ENCODE measurements at regions not wholly inside any gene's neighbourhood (a gene's known extent, or its start where the extent isn't known, plus 50 kb on each side); places are given as distances from the start of the nearest gene placed in this dataset.

DNA sequence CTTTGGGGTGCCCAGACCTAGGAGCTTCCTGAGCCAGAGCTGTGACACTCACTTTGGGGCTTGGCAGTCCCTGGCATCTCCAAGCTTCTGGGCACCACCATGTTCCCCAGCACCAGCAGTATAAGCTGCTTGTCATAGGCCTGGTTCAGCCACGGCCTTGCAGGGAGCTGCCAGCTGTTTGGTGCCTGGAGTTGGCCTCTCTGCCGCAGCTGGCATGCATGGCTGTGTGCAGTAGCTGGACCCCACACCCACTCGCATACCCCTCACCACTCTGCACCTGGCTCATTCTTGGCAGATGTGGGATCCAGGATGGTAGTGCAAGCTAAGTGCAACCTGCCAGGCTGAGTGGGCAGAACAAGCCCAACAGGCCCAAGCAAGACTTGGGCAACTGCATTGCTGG lies 73.4 kb upstream of the BRD7 start:
- Histone ChIP-seq H3K4me1 (ENCODE audit: control insufficient read depth, insufficient read depth, low read length) (no peaks in the 10 kb centered on the region), H3K9ac (ENCODE audit: extremely low read depth, low read length, poor library complexity, severe bottlenecking) (no peak overlapping the region), H3K9me3 (ENCODE audit: control insufficient read depth, low read length) (peaks cover 31% of the 10 kb centered on the region), H3K27ac (ENCODE audit: low read depth, low read length) (no peak overlapping the region), H3K27me3 (ENCODE audit: control insufficient read depth, insufficient read depth, low read length, poor library complexity, severe bottlenecking) (no peaks in the 10 kb centered on the region), H3K36me3 (ENCODE audit: control insufficient read depth, insufficient read depth, low read length) (no peaks in the 10 kb centered on the region), H3K4me3 (ENCODE audit: low read length) (no peak overlapping the region)
- peak; percentile 24 for DNase-seq
- WGBS, 2 experiments (ENCODE audit: insufficient coverage in 1 of 2, insufficient read length in 1 of 2) = 91 to 100% methylated on average over 2 to 3 of the region's 3 CpGs
- Mint-ChIP-seq H3K4me1 (no peaks in the 10 kb centered on the region), H3K36me3 (ENCODE audit: low read depth) (peaks cover 4% of the 10 kb centered on the region), H3K27ac (no peak overlapping the region), H3K9me3 (peaks cover 33% of the 10 kb centered on the region), H3K27me3 (ENCODE audit: insufficient read depth) (no peaks in the 10 kb centered on the region), H3K4me3 (no peak overlapping the region)
- TF ChIP-seq, protein P1, sequence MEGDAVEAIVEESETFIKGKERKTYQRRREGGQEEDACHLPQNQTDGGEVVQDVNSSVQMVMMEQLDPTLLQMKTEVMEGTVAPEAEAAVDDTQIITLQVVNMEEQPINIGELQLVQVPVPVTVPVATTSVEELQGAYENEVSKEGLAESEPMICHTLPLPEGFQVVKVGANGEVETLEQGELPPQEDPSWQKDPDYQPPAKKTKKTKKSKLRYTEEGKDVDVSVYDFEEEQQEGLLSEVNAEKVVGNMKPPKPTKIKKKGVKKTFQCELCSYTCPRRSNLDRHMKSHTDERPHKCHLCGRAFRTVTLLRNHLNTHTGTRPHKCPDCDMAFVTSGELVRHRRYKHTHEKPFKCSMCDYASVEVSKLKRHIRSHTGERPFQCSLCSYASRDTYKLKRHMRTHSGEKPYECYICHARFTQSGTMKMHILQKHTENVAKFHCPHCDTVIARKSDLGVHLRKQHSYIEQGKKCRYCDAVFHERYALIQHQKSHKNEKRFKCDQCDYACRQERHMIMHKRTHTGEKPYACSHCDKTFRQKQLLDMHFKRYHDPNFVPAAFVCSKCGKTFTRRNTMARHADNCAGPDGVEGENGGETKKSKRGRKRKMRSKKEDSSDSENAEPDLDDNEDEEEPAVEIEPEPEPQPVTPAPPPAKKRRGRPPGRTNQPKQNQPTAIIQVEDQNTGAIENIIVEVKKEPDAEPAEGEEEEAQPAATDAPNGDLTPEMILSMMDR (conservative IDR thresholded peaks at IDR 0.05) = no peak

- no peaks in the 10 kb centered on the region for H3K36me3 ChIP-seq (ENCODE audit: control insufficient read depth, insufficient read depth, low read length)
- TF ChIP-seq, protein P1 (conservative IDR thresholded peaks at IDR 0.05) = no peak
- Mint-ChIP-seq H3K4me1 (no peaks in the 10 kb centered on the region), H3K36me3 (ENCODE audit: low read depth) (peaks cover 4% of the 10 kb centered on the region), H3K9me3 (peaks cover 33% of the 10 kb centered on the region), H3K4me3 (no peak overlapping the region), H3K27me3 (ENCODE audit: insufficient read depth) (no peaks in the 10 kb centered on the region), H3K27ac (no peak overlapping the region)
- no peak overlapping the region for H3K4me3 ChIP-seq (ENCODE audit: low read length)
- no peak overlapping the region for H3K9ac ChIP-seq (ENCODE audit: extremely low read depth, low read length, poor library complexity, severe bottlenecking)
- H3K9me3 ChIP-seq (ENCODE audit: control insufficient read depth, low read length) = peaks cover 31% of the 10 kb centered on the region
- no peaks in the 10 kb centered on the region for H3K4me1 ChIP-seq (ENCODE audit: control insufficient read depth, insufficient read depth, low read length)
- peak; percentile 26 for DNase-seq
- no peak overlapping the region for H3K27ac ChIP-seq (ENCODE audit: low read depth, low read length)
- no peaks in the 10 kb centered on the region for H3K27me3 ChIP-seq (ENCODE audit: control insufficient read depth, insufficient read depth, low read length, poor library complexity, severe bottlenecking)
- WGBS, 2 experiments (ENCODE audit: insufficient coverage in 1 of 2, insufficient read length in 1 of 2) = 58 to 59% methylated on average over 5 to 6 of the region's 7 CpGs
Measured at GRCh38 chr16:50441486-50442157, 72.8 kb upstream of the BRD7 start.

- Histone ChIP-seq H3K4me1 (ENCODE audit: control insufficient read depth, insufficient read depth, low read length) (no peaks in the 10 kb centered on the region), H3K4me3 (ENCODE audit: low read length) (no peak overlapping the region), H3K36me3 (ENCODE audit: control insufficient read depth, insufficient read depth, low read length) (no peaks in the 10 kb centered on the region), H3K9me3 (ENCODE audit: control insufficient read depth, low read length) (peaks cover 31% of the 10 kb centered on the region), H3K27ac (ENCODE audit: low read depth, low read length) (no peak overlapping the region), H3K9ac (ENCODE audit: extremely low read depth, low read length, poor library complexity, severe bottlenecking) (no peak overlapping the region), H3K27me3 (ENCODE audit: control insufficient read depth, insufficient read depth, low read length, poor library complexity, severe bottlenecking) (no peaks in the 10 kb centered on the region)
- TF ChIP-seq, protein P1 (conservative IDR thresholded peaks at IDR 0.05) = no peak
- Mint-ChIP-seq H3K36me3 (ENCODE audit: low read depth) (peaks cover 4% of the 10 kb centered on the region), H3K9me3 (peaks cover 33% of the 10 kb centered on the region), H3K4me1 (no peaks in the 10 kb centered on the region), H3K27ac (no peak overlapping the region), H3K27me3 (ENCODE audit: insufficient read depth) (no peaks in the 10 kb centered on the region), H3K4me3 (no peak overlapping the region)
- no peak for DNase-seq
- WGBS, 2 experiments (ENCODE audit: insufficient coverage in 1 of 2, insufficient read length in 1 of 2) = 90 to 93% methylated on average over 3 to 4 of the region's 4 CpGs
Measured at GRCh38 chr16:50440991-50441390, 72.2 kb upstream of the BRD7 start.
